GM12878 (cell line): ENCODE measurements at regions not wholly inside any gene's neighbourhood (a gene's known extent, or its start where the extent isn't known, plus 50 kb on each side); places are given as distances from the start of the nearest gene placed in this dataset.

Source experiments
- ATAC-seq: fragments of 200-7000 bp; cut with Tn5 transposase; 3 replicates; pipeline ENCODE4 v1.9.1; 2020; ENCODE audit warnings: mild to moderate bottlenecking, moderate library complexity
- BruUV-seq: library from RNA; stranded (reverse); fragments of 400-500 nt; replicated peaks from 2 replicates; lab custom pipeline; 2021; lab: Mats Ljungman, UMichigan
- CTCF ChIA-PET: fragments of 300-600 bp; sonication (Branson Sonifier 250); formaldehyde crosslinking; extraction: SDS; loops from one replicate; lab custom pipeline; 2021; ENCODE audit warnings: inconsistent platforms; lab: Yijun Ruan, JAX
- POLR2A ChIA-PET: fragments of 350-600 bp; formaldehyde crosslinking; extraction: SDS; loops from one replicate; lab custom pipeline; 2021; ENCODE audit warnings: inconsistent platforms; lab: Charles Lee
- RAD21 ChIA-PET: fragments of 300-600 bp; sonication (Branson Sonifier 250); formaldehyde crosslinking; loops from one replicate; lab custom pipeline; 2023; ENCODE audit warnings: antibody characterized with exemption; ENCODE audit not compliant: unreplicated experiment; lab: Charles Lee
- SMC1A ChIA-PET: fragments of 300-600 bp; sonication (Branson Sonifier 250); formaldehyde crosslinking; loops from one replicate; lab custom pipeline; 2023; ENCODE audit not compliant: unreplicated experiment, uncharacterized antibody; lab: Charles Lee
- DNase-seq: peaks from one replicate; pipeline ENCODE4 v3.0.0-alpha.2; 2011; ENCODE audit warnings: low read depth, low spot score
- FAIRE-seq: peaks from 3 replicates; lab custom pipeline; 2011; peaks lifted over from hg19 to GRCh38; lab: Jason Lieb, UNC
- H2AFZ ChIP-seq: 2 replicates; pipeline ENCODE4 v1.6.0; 2011; ENCODE audit warnings: low read depth, low read length, control low read depth; ENCODE audit not compliant: control insufficient read depth
- H3K27ac ChIP-seq: 2 replicates; pipeline ENCODE4 v1.5.1; 2011; ENCODE audit warnings: control low read depth; ENCODE audit not compliant: control insufficient read depth, insufficient read depth
- H3K27me3 ChIP-seq, 2 experiments: replicated peaks in 1 of 2; 2 replicates each; pipeline versions ENCODE4 v1.6.0 to v1.6.1; 2011; ENCODE audit warnings: low read length in 1 of 2; ENCODE audit not compliant: control insufficient read depth in 2 of 2, insufficient read depth in 2 of 2
- H3K36me3 ChIP-seq, 2 experiments: 2 replicates each; pipeline ENCODE4 v1.5.1; 2011; ENCODE audit warnings: low read length in 1 of 2; ENCODE audit not compliant: control insufficient read depth in 2 of 2, insufficient read depth in 2 of 2
- H3K4me1 ChIP-seq: 2 replicates; pipeline ENCODE4 v1.6.1; 2011; ENCODE audit warnings: mild to moderate bottlenecking, low read length, moderate library complexity, mixed read lengths; ENCODE audit not compliant: control insufficient read depth, insufficient read depth
- H3K4me2 ChIP-seq: 2 replicates; pipeline ENCODE4 v1.6.0; 2011; ENCODE audit warnings: control low read depth; ENCODE audit not compliant: control insufficient read depth, insufficient read depth
- H3K4me3 ChIP-seq: fragments of 200-600 bp; sonication (generic); 2 replicates; pipeline ENCODE4 v1.5.1; 2016
- H3K79me2 ChIP-seq: 2 replicates; pipeline ENCODE4 v1.6.0; 2011; ENCODE audit warnings: low read length; ENCODE audit not compliant: control insufficient read depth, insufficient read depth
- H3K9ac ChIP-seq: 2 replicates; pipeline ENCODE4 v1.8.0; 2011; ENCODE audit warnings: low read length, control low read depth, mixed read lengths; ENCODE audit not compliant: control insufficient read depth, insufficient read depth
- H3K9me3 ChIP-seq: replicated peaks from 3 replicates; pipeline ENCODE4 v1.5.1; 2011; ENCODE audit warnings: mild to moderate bottlenecking, low read length; ENCODE audit not compliant: control insufficient read depth, insufficient read depth
- H4K20me1 ChIP-seq: 2 replicates; pipeline ENCODE4 v1.6.0; 2011; ENCODE audit not compliant: control insufficient read depth, insufficient read depth
- NBN ChIP-seq: fragments of 450-650 bp; IDR thresholded peaks from 2 replicates; pipeline ENCODE4 v1.6.1; 2016
- NFIC ChIP-seq: IDR thresholded peaks from 2 replicates; pipeline ENCODE4 v1.6.1; 2012; ENCODE audit warnings: low read depth, mild to moderate bottlenecking, inconsistent platforms, low read length, moderate library complexity
- RAD21 ChIP-seq: IDR thresholded peaks from 2 replicates; pipeline ENCODE4 v1.6.1; 2011; ENCODE audit warnings: mild to moderate bottlenecking, low read depth, low read length, moderate library complexity; ENCODE audit not compliant: insufficient read depth
- STAT1 ChIP-seq: fragments of 450-650 bp; conservative IDR thresholded peaks from 2 replicates; pipeline ENCODE4 v1.6.1; 2014; ENCODE audit warnings: antibody characterized with exemption, mild to moderate bottlenecking
- YY1 ChIP-seq: IDR thresholded peaks from 2 replicates; pipeline ENCODE4 v1.6.1; 2011; ENCODE audit warnings: low read depth, mild to moderate bottlenecking, low read length
- ZBTB40 ChIP-seq: fragments of 450-650 bp; IDR thresholded peaks from 2 replicates; pipeline ENCODE4 v1.6.1; 2016; ENCODE audit warnings: mild to moderate bottlenecking, moderate library complexity, borderline replicate concordance
- in situ Hi-C: fragments of 300-500 bp; cut with MboI; formaldehyde crosslinking; loops from 9 replicates; pipeline ENCODE4 v1.14.3; 2018; ENCODE audit warnings: mixed read lengths
- intact Hi-C: fragments of 100-400 bp; cut with micrococcal nuclease; formaldehyde crosslinking; loops from one replicate; pipeline ENCODE4 v1.14.2; 2022; ENCODE audit not compliant: unreplicated experiment

GRCh38 chr5:10120934-10121333 lies 128.8 kb downstream of the ATPSCKMT start (continued):
- TF ChIP-seq ZBTB40: no peak
- TF ChIP-seq STAT1: no peak
- TF ChIP-seq NBN: no peak
- no peak for TF ChIP-seq YY1

GRCh38 chr5:10118150-10118549 lies 131.5 kb downstream of the ATPSCKMT start:
- BruUV-seq: no TSS peak
- in situ Hi-C loops: no loop called here

More at GRCh38 chr5:10118150-10118549, 131.5 kb downstream of the ATPSCKMT start:
- no peaks in the 10 kb centered on the region for H3K9me3 ChIP-seq
- no peak overlapping the region for H2AFZ ChIP-seq
- no peaks in the 10 kb centered on the region for H4K20me1 ChIP-seq
- ChIA-PET CTCF (no interaction called here), SMC1A (interaction anchor here (1.0 kb wide), 1 partner anchor 956 kb away, joined by 3 read pairs; no protein-coding TSS in a partner anchor), RAD21 (no interaction called here), POLR2A (no interaction called here)
- no peak overlapping the region for H3K9ac ChIP-seq
- no peaks in the 10 kb centered on the region for H3K36me3 ChIP-seq
- no peak overlapping the region for H3K4me2 ChIP-seq
- ATAC-seq (no peak), FAIRE-seq (no peak), DNase-seq (no peak)
- no peak overlapping the region for H3K27ac ChIP-seq
- no peaks in the 10 kb centered on the region for H3K27me3 ChIP-seq
- intact Hi-C loops: no loop called here
- H3K4me3 ChIP-seq: no peak overlapping the region
- no peak for TF ChIP-seq RAD21
- TF ChIP-seq NFIC: no peak
- H3K79me2 ChIP-seq: no peaks in the 10 kb centered on the region
- H3K4me1 ChIP-seq: no peaks in the 10 kb centered on the region
